ENCODE measurements at regions not wholly inside any gene's neighbourhood (a gene's known extent, or its start where the extent isn't known, plus 50 kb on each side); places are given as distances from the start of the nearest gene placed in this dataset.

GRCh38 chr9:126261584-126262356 lies 64.9 kb upstream of the MVB12B start:
- DNase-seq (ENCODE audit: low spot score): no peak

- DNase-seq (ENCODE audit: low spot score): no peak
These were observed 63.9 kb upstream of the MVB12B start for GRCh38 chr9:126262738-126263137.

GRCh38 chr9:126270556-126270955 lies 56.1 kb upstream of the MVB12B start:
- DNase-seq (ENCODE audit: low spot score): no peak

- DNase-seq (ENCODE audit: low spot score): no peak
These were observed 51.1 kb upstream of the MVB12B start for GRCh38 chr9:126275386-126276001.

- no peak for DNase-seq (ENCODE audit: low spot score)
These were observed 50.4 kb upstream of the MVB12B start for GRCh38 chr9:126276056-126276728.

All from CD4-positive, alpha-beta T cell treated with Interleukin-2 at 100 ng/mL for 4 hours (primary cell).